HG02623 (cell line): ENCODE measurements at regions not wholly inside any gene's neighbourhood (a gene's known extent, or its start where the extent isn't known, plus 50 kb on each side); places are given as distances from the start of the nearest gene placed in this dataset.
"Not testable (repeated sequence)": the region's sequence is repeated elsewhere in the genome, so short reads cannot be mapped to it uniquely, and the experiment has no call there.

ENCODE experiments used
- ATAC-seq: cut with Tn5 transposase; IDR thresholded peaks from one replicate; pipeline ENCODE4 v1.9.1; 2021; ENCODE audit warnings: moderate library complexity; ENCODE audit not compliant: unreplicated experiment

DNA sequence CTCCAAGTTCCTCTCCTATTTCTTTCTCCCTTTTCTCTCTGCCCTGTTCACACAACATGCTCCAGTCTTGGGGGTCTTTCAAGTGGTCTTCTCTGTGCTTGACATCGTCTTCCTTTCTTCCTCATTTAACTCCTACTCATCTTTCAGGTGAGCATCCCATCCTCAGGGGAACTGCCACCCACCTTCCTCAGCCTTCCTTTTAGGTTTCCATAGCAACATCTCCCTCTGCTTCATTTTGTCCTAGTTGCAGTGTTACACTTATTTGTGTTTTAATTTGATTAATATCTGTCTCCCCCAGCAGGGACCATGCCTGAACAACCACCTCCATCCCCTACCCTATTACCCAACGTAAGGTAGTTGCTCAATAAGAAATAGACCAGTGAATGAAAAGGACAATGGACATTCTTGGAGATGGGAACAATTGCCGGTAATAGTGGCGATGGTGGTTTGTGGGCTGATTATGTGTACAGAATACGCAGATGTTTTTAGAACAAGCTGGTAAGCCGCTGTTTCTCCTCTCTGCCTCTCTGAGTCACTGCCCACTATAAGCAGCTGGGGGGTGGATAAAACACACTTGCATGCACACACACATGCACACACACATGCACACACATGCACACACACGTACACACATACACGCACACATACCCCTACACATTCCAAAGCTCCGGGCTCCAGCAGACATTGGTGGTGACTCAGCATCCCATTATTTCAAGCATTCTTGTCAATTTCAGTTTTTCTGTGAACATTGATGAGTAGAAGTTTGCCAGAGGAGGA, 251.6 kb downstream of the GATA3 start:
- ATAC-seq, result no peak

GRCh38 chr10:8306685-8307364, 252.3 kb downstream of the GATA3 start:
- no peak for ATAC-seq

GRCh38 chr10:8310930-8311329, 256.4 kb downstream of the GATA3 start:
- no peak for ATAC-seq

DNA sequence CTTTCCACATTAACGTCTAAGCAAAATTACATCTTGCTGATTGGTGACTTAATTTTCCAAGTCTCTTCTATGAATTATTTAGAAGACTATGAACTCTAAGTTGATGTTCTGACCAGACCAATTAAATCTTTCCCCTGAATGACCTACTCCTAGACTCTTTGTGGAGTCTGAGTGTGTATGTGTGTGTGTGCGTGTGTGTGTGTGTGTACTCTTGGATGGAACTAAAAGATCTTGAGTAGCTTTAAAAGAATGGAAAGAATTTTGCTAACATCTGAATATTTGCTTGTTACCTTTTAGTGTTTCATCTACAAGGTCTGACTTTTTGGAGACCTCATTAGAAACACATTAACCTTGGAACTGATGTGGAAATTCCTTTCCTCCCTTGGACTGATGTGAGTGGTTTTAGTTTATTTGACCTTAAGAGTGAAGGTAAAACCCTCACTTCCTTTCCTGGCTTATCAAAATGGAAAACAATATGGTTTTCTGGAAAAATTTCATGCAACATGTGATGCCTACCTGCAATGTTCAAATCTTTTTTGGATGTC, 257.1 kb downstream of the GATA3 start:
- ATAC-seq, result no peak

- ATAC-seq, result no peak
Measured at GRCh38 chr10:8312079-8312478, 257.6 kb downstream of the GATA3 start.

GRCh38 chr10:8312781-8313180, 258.3 kb downstream of the GATA3 start:
- no peak for ATAC-seq

- ATAC-seq, result no peak
Measured at GRCh38 chr10:8314486-8314885, 260.0 kb downstream of the GATA3 start.

DNA sequence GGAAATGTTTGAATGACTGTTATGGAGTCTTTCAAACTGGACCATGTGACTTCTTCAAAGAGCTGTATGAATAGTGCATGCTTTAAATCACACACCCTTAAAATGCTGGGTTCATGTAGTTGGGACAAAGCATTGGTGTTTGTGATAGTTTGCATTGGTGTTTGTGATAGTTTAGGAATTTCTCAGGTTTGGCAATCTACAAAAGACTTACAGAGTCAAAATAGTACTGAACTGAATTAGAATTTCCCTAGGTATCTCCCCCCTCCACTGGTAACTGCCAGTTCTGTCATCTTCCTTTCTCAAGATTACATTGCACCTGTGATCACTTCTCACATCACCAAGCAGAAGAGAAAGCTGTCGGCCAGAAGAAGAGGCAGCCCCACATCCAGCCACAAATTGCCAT, 261.1 kb downstream of the GATA3 start:
- ATAC-seq, result no peak

DNA sequence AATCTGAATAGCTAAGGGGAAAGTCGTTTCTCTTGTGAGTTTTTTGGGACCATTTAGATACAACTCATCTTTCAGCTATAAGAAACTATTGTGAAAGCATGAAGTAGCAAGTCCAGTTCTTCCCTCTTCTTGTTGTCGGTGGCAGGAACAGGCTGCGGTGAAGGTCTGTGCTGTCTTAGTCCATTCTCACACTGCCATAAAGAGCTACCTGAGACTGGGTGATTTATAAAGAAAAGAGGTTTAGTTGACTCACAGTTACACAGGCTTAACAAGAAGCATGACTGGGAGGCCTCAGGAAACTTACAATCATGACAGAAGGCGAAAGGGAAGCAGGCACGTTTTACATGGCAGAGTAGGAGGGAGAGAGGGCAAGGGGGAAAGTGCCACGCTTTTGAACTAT, 261.8 kb downstream of the GATA3 start:
- no peak for ATAC-seq

- ATAC-seq, result not testable (repeated sequence)
Measured at GRCh38 chr10:8318429-8318828, 263.9 kb downstream of the GATA3 start.

- ATAC-seq, result no peak
Measured at GRCh38 chr10:8318956-8319355, 264.5 kb downstream of the GATA3 start.

GRCh38 chr10:8319704-8320103, 265.2 kb downstream of the GATA3 start:
- ATAC-seq, result no peak

- ATAC-seq, result no peak
Measured at GRCh38 chr10:8321990-8322389, 267.5 kb downstream of the GATA3 start.

- no peak for ATAC-seq
Measured at GRCh38 chr10:8323428-8324054, 269.1 kb downstream of the GATA3 start.

GRCh38 chr10:8325024-8325980, 270.8 kb downstream of the GATA3 start:
- ATAC-seq, result no peak

DNA sequence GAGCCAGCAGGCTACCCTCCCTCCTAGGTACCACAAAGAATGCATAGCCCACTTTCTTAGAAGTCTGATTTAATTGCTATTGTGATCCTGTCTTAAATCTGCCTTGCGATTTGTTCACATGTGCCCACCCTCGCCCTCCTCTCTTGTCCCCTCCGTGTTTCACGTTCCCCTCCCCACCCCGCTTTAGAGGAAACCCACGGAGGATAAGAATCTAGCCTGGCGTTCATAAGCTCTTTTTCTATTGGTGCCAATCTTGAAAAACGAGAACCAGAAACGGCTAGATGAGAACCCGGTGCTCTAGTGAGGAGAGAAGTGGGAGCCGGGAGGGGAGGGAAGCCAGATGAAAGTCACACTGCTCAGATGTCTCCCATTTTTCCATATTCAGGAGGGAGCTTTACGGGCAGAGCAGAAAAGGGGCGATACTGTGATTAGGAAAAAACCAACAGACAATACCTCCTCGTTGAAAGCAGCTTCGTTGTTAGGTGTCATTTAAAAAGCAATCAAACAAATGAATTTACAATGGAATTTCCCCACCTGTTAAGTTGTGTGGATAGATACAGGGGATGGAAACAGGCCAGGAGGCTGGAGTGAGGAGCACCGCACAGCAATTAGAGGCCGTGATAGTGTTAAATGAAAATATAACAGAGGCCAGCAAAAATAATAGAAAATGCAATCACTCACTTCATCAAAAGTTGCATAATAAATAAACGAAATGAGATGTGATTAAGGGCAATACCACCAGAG, 272.1 kb downstream of the GATA3 start:
- ATAC-seq, result no peak

DNA sequence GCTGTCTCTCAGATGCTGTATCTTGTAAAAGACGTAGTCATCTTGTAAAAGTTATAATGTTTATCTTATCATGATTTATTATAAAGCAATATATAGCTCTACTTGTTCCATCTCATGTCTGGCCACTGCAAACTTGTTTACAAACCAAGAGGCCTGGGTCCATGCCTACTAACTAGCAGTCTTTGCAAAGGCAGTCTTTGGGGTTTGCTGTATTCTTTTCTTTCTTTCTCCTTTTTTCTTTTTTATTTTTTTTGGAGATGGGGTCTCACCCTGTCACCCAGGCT, 272.6 kb downstream of the GATA3 start:
- ATAC-seq, result no peak

DNA sequence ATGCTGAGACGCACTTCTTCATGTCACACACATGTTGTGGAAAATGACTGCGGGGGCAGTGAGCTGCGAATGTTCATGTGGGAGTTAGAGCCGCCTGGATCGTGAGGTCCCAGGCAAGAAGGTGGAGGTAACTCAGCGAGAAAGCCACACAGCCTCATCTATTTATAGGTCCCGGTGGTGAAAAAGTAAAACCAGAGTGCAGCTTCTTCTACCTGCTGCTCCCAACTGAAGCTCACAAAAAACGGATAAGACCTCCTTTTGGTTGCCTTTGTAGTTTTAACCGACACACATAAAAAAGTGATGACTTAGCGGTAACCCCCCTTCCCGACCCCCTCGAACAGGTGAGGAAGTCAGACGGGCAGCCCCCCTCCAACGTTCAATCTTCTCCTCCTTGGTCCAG, 276.9 kb downstream of the GATA3 start:
- no peak for ATAC-seq

DNA sequence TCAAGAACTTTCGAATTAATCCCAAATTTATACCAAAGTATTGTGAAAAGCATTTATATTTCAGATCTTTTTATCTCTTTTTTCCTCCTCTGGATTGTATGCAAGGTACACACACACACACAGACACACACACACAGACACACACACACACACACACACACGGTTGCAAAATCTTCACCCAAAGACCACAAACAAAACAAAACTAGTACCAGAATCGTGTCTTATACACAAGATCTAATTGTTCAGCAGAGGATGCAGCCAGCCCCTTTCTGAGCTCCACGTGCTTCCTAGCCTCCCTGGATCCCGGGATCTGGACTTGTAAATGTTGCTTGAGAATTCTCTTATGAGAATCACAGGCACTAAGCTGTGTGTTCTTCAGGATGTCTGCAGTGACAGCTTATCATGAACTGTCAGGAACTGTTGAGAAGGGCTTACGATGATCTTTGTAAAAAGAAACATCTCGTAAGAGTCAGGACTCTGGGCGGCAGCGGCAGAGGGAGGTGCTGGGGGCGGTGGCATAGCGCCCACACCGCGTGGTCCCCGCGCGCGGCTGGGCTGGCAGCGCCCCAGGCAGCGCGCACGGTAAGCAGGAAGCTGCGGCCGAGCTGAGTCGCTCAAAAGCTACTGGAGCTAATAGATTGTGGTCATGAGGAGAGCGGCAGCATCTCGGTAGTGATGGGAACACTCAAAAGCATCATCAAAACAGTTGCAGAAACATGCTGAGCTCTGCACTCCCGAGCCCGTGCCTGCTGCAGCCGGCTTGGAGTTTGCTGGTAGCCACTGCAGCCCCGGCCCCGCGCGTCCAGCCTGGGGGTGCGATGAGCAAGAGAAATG, 277.6 kb downstream of the GATA3 start:
- peak; percentile 79 for ATAC-seq
